ENCODE measurements at regions not wholly inside any gene's neighbourhood (a gene's known extent, or its start where the extent isn't known, plus 50 kb on each side); places are given as distances from the start of the nearest gene placed in this dataset.
A peak's percentile ranks its signal among the peaks of the same experiment; 100 is the strongest.

DNA sequence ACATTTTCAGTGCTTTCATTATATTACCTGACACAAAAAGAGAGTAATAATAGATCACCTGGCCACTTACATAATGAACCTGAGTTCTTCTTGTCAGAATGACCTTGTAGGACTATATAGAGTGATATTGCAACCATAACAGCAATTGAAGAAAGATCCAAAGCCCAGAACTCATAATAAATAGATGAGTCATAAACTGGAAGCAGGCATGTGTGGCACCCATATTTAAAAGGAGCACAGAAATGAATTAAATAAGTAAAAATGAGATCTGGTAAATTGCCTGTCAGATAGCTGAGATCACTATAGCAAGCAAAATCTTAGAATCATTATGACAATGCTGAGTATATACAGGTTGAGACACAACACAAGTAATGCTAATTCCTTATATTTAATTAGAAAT lies 331.8 kb downstream of the AASDHPPT start:
- DNase-seq (ENCODE audit: low read depth): peak; percentile 33

DNA sequence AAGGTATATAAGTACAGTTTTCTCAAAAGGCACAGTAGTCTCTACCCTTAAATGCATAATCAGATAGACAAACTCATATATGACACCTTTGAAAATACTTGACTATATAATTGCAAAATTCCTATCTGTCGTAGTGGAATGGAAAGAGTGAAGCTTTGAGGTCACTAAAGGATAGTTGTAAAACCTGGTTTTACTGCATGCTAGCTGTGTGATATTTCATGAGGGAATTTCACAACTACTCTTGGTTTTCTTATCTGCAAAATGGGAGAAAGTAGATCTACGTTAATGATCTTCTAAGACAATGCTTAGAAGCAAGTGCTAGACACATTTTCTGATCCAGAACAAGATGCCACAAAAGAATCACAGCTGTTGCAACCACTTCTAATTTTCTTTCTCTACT lies 332.2 kb downstream of the AASDHPPT start:
- no peak for DNase-seq (ENCODE audit: low read depth)

DNA sequence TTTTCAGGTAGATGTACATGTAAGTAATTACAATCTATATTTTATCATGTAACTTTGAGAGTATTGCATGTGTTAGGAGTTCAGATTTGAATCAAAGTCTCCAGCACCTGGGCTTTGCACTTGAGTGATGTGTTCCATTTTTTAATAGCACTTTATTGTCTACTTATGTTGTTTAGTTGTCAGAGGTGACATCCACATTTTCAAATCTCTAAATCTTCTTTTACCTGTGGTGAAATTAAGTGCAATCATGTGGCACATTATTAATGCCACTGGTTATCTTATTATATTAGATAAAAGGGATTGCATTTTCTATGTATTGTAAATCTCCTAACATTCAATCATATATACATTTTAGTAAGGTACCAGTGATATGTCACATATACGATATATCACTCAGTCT lies 333.4 kb downstream of the AASDHPPT start:
- DNase-seq (ENCODE audit: low read depth): no peak

DNA sequence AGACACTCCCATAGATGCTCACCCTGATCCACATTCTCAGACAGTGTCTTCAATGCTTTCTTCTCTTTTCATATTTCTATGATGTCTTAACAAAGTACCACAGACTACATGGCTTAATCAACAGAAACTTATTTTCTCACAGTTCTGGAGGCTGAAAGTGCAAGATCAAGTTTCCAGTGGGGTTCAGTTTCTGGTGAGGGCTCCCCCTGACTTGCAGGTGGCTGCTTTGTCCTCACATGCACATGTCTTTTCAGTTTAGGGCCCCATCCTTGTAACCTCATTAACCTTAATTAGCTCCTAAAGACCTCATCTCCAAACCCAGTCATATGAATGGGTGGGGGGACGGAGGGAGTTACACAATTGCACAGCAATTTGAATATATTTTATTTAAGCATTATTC lies 335.8 kb downstream of the AASDHPPT start:
- no peak for DNase-seq (ENCODE audit: low read depth)

DNA sequence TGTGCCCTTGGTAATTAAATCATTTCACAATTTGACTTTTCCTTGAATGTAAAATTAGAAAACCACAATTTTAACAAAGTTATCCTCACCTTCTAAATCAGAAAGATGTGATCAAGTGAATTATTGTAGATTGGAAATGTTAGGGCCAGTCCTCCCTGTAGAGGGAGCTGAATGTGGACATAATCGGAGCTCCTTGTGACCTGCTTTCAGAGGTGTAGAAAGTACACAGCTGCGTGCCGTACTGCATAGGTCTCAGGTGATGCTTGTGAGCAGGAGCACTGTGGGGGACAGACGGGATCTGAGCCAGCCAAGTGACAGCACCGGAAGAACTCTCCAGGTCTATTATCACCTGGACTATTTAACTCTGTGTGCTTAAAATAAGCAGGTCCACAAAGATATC lies 338.0 kb downstream of the AASDHPPT start:
- DNase-seq (ENCODE audit: low read depth): no peak

DNA sequence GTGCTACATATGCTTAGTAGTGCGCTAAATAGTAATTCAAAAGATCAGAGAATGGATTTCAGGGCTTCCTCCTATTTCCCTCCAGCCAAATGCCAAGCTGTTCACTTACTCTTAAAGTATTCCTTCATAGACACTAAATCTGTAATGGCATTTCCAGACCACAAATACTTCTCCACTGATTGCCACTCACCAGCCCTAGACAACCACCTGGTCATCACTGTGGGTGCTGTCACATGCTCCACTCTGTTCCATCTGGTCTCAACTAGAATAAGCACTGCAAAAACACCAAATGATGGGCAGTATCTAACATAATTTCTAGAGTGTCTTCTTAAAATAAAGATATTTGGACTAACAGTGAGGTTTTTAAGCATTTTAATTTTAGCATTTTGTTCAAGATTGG lies 341.3 kb downstream of the AASDHPPT start:
- DNase-seq (ENCODE audit: low read depth): no peak

DNA sequence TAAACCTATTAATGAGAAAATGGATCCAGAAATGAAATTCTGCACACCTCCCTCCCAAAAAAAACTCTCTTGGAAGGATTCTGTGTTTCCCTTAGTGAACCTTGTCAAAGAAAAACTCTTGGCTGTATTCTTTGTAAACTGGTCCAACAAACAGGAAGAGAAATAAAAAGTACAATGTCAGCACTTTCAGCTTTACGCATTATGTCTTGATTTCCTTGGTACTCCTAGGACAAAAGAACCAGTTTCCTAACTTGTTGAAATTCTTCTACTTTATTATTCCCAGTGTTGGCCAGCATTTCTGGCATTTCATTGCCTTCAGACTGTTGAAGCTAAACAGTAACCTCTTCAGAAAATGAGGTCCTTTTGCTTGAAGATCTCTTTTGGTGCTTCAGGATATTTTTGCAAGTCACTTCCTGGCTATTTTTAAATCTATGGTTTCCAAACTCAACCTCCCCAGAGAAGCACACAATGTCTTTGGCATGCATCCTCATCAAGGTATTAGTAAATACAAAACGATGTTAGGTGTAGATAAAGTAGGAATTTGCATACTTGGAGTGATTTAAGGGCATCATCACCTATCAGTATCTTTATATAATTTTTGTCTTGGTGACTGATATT lies 342.7 kb downstream of the AASDHPPT start:
- DNase-seq (ENCODE audit: low read depth): no peak

DNA sequence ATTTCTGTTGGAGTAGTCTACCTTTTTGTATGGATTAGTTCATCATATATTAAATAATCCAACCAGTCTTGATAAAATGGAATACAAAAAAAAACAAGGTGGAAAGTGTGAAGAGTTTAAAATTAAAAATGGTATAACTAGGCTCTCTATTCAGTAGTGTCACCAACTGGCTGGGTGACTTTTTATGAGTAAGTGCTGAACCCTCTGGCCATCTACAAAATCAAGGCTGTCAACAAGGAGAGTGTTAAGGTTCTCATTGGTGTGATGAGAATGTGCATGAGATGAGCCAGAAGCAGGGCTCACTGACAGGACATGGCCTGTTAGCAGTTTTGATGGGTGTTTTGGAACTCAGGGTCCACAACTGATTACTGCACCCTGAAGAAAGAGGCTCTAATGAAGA lies 343.2 kb downstream of the AASDHPPT start:
- no peak for DNase-seq (ENCODE audit: low read depth)

DNA sequence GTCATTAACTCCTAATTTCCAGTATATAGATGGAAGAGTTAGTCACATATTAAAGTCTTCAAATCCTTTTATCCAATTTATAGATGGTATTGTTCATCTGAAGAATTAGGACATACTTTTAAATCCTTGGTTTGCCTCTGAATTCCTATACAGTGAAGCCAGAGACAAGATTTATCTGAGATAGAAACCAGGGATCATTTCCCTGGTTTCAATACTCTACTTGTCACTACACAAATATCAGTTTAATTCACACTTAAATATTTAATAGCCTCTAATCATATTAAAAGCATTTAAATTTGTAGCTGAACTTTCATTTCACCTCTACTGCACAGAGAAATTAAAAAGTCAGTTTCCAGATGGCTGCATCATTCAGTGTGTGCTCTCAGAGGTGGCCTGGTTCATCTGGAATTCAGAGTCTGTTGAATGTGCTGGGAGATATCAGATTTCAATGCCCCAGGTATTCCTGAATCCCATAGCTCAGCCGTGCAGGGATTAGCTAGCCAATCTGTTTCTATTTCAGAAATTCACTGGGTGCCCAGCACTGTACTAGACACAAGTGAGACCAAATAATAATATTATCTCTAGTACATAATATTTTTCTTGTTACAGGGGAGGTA lies 344.3 kb downstream of the AASDHPPT start:
- DNase-seq (ENCODE audit: low read depth): peak; percentile 14

DNA sequence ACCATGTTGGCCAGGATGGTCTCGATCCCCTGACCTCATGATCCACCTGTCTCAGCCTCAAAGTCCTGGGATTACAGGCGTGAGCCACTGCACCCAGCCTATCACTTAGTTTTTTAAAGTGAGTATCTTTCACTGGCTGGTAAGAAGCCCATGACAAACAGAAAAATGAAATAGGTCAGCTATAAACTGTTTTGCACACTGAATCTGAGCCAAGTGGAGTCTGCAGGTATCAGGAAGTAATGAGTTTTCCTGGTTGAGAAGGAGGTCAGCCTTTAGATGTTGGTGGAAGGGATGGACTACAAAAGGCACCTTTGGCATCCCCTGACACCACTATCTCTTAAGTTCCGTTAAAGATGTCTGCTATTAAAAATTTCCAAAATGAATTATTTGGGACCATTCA lies 345.1 kb downstream of the AASDHPPT start:
- DNase-seq (ENCODE audit: low read depth): peak; percentile 16

DNA sequence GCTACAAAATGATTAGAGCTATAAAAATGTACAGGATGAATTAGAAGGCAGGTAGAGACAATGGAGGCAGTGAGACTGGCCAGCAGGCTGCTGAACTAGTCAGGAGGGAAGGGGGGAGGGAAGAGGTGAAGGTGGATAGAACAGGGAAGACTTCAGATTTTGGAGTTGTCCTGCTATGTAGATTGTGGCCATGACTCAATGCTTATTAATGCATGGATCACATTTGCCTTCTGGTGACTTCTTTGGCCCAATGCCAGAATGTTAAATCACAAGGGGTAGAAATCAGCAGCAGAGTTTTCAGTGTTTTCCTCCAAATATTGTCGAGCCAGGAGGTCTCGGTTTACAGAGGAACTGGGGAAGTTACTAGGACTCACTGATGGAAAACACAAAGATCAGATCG lies 346.6 kb downstream of the AASDHPPT start:
- DNase-seq (ENCODE audit: low read depth): peak; percentile 63

DNA sequence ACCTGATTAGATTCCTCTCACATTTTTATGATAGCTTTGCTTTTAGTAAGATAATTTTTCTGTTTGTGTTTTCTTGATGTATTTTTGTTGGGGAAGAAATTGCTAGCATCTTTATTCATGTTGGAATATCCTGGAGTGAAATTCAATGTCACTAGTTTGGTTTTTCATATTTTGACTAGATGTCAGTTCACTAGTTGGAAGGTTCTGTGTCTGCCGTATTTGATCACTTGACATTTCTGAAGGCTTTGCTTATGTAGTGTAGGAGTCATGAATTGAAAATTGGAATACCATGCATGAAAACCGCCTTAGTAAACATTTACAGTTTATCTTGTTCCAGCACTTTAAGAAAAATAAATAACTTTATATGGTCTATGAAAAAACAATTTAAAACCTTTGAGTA lies 348.4 kb downstream of the AASDHPPT start:
- DNase-seq (ENCODE audit: low read depth): no peak

DNA sequence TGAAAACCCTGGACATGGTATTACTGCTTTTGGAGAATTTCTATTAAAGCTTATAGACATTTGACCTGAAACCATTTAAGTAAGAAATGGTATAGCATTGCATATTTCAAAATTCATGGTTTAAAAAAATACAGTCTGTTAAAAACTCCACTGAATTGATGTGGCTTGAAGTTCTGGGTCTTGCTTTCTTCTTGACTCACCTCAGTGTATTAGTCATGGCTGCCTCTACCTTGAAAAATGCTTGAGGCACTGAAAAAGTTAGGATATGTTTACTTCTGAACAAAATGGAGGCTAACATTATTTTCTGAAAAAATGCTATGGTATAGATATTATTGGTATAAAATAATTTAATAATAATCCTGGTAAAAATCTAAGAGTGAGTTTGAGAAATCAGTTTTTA lies 349.2 kb downstream of the AASDHPPT start:
- DNase-seq (ENCODE audit: low read depth): peak; percentile 20

DNA sequence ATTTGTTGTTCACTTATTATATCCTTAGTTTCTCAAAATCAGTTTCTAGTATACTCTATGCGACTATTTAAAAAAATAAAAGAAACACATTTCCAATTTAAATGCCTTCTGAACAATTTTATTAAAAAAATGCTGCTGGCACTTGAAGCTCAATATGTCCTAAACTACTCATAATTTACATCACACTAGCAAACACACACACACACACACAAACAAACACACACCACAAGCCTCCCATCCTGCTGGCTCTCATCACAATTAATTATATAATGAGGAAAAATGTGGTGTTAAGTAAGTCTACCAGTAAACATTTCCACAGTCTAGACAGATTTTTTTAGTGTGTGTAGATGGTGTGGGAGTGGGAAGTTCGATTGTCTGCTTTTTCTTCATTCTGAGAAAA lies 350.3 kb downstream of the AASDHPPT start:
- no peak for DNase-seq (ENCODE audit: low read depth)

DNA sequence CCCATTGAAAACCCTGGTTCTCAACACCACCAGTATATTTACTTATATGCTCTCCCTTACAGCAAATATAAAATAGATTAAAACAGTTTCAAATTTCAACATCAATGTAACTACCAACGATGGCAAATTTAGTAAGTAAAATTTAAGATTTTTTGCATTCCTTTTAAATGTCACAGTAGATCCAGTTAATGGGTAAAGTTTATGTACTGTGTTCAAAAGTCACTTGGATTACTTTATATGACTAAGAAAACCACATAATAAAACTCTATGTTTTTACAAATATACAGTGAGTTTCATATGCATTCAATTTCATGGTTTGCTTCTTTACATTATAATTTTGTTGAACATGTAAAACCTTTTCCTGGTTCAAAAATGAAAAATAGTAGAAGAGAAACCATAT lies 364.6 kb downstream of the AASDHPPT start:
- no peak for DNase-seq (ENCODE audit: low read depth)

DNA sequence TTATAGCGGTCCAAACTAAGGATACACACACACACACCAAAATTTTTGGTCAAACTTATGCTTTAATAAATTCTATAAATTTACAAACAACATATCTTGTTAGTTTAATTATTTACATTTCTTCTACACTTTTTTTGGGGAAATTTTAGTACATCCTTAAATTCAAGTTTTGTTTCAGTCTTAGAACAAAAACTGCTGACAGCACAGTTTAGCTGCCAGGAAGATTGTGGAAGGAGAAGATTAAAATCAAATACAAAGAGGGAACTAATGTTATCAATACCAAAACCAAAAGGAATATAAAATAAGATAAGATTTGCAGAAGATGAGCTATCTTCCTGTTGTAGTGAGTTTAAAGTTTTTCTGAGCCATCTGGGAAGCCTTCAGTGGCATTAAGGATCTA lies 368.8 kb downstream of the AASDHPPT start:
- DNase-seq (ENCODE audit: low read depth): no peak

DNA sequence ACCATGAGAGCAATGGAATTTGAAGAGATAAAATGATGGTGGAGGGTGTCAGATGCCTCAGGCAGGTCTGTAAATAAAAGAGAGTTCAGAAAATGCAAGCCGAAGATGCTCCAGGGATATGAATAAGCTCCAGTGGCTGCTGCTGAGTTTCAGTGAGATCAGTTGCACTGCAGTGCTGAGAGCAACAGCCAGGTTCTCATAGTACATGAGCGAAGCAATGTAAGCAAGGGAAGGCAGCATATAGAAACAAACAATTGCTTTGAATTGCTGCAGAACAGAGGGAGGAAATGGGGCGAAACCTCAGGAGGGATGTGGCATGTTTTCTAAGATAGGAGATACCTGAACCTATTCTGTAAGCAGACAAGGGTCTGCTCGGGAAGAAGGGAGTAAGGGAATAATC lies 369.5 kb downstream of the AASDHPPT start:
- DNase-seq (ENCODE audit: low read depth): no peak

DNA sequence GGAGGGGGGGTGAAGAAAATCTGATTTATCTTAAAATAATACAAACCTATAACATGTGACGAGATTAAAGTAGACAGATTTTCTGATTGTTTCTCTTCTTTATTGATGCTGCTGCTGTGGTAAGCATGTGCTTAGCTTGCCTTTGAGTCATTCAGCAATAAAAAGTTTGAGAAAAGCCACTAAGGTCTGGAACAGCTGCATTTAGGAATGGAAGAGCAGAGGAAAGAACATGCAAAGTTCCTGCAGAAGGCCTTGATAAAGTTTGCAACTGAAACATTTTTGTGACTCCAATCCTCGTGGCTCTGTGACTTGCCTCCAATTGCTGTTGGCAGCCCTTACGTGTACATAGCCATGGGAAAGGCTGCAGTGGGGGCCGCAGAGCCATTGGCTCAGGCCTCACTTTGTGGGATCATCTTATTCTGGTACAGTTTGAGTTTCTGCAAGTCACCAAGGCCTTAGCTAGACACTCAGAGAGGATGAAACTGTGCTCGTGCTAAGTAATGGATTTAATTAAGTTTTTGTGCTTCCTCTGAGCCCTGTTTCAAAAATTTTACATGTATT lies 370.2 kb downstream of the AASDHPPT start:
- peak; percentile 18 for DNase-seq (ENCODE audit: low read depth)

DNA sequence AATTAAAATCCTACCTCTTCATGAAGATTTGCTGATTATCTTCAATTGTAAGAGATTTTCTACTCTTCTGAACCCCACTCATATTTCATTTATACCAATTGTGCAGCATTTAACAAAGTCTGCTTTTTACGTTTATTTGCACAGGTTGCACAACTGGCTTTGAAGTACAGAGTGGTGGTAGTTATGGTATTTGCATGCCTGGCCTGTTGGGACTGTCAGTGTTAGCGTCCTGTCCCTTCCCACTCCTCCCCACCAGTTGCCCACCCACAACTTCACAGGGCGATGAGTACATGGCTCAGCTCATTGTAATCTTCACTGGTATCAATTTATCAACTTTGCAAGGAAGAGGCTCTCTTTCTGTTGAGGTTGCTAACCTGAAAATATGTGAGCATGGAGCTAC lies 372.3 kb downstream of the AASDHPPT start:
- DNase-seq (ENCODE audit: low read depth): no peak

DNA sequence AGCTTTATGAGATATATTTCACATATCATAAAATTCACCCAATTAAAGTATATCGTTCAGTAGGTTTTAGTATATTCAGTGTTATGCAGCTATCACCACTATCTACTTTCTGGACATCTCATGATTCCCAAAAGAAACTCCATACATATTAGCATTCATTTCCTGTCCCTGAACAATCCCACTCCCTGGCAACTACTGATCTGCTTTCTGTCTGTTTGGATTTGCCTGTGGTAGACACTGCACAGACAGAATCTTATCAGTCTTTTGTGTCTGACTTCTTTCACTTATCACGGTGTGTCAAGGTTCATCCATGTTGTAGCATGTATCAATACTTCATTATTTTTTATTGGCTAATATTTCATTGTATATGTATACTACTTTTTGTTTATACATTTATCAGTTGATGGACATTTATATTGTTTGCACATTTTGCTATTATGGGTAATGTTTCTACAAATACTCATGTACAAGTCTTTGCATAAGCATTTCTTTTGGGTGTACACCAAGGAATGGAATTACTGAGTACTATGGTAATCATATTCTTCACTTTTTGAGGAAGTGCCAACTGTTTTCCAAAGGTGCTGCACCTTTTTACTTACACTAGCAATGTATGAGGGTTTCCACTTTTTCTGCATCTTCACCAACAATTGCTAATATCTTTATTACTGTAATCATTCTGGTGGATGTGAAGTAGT lies 373.9 kb downstream of the AASDHPPT start:
- DNase-seq (ENCODE audit: low read depth): no peak

DNA sequence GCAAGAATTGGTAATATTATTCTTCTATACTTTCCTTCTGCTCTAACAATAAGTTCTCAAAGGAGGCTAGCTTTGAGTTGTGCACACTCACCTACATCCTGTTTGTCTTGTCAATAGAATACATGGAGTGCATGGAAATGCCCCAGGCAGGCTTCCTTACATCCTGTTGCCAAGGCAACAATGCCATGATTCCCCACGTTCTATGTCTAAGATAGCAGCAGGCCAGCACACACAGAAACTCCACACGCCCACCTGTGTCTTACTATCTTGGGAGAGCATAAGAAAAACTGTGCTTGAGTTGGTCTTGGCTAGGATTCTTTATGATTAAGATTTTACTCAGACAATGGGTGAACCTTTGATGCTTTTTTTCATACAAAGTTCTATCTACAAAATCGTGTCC lies 379.2 kb downstream of the AASDHPPT start:
- DNase-seq (ENCODE audit: low read depth): no peak

DNA sequence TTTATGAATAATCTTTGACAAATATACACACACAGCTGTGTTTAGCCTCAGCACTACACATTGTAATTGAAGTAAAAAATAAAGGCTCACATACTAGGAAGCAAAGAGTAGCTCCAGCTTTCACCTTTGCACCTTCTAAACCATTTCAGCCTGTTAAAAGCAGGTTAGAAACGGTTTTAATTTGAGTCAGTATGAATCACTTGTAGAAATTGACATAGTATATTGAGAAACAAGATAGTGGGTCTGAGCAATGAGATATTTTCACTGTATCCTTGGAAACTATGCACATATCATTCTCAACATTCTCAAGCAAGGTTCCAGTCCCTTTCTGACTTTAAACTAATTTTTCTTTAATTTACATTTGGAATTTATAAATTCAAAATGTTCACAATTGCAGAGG lies 380.3 kb downstream of the AASDHPPT start:
- peak; percentile 87 for DNase-seq (ENCODE audit: low read depth)

DNA sequence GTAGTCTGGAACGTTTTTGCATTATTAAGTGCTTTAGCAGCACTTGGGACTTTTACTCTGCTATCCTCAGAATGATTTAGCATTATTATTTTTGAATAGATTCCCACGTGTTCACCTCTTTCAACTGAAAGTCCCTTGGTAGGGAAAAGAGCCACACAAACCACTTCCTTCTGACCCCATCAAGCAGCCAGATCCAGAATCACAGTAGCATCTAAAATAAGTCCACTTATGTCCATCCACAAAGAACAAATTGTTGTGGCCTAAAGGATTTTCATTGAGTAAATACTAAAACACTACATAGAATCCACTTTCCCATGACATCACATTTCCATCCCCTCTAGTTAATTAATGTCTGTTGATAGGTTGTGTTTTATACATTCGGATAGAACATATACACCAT lies 381.7 kb downstream of the AASDHPPT start:
- DNase-seq (ENCODE audit: low read depth): no peak
